Muscle of leg (tissue), 3 donors: ENCODE measurements at regions not wholly inside any gene's neighbourhood (a gene's known extent, or its start where the extent isn't known, plus 50 kb on each side); places are given as distances from the start of the nearest gene placed in this dataset.
A peak's percentile ranks its signal among the peaks of the same experiment; 100 is the strongest.

Source experiments
- DNase-seq: peaks from one replicate; pipeline ENCODE4 v3.0.0; 2013
- H3K27ac ChIP-seq: one replicate; pipeline ENCODE4 v1.5.1; 2013; ENCODE audit warnings: mild to moderate bottlenecking, low read length, control low read depth
- H3K27me3 ChIP-seq: one replicate; pipeline ENCODE4 v1.6.1; 2013; ENCODE audit warnings: low read length; ENCODE audit not compliant: control insufficient read depth, insufficient read depth
- H3K36me3 ChIP-seq: one replicate; pipeline ENCODE4 v1.6.1; 2013; ENCODE audit warnings: low read length; ENCODE audit not compliant: control insufficient read depth, insufficient read depth
- H3K4me1 ChIP-seq: one replicate; pipeline ENCODE4 v1.6.1; 2013; ENCODE audit warnings: low read length; ENCODE audit not compliant: control insufficient read depth, insufficient read depth
- H3K4me3 ChIP-seq: one replicate; pipeline ENCODE4 v1.5.1; 2013; ENCODE audit warnings: low read length, control low read depth
- H3K9me3 ChIP-seq: replicated peaks from 2 replicates; pipeline ENCODE4 v1.6.1; 2013; ENCODE audit warnings: low read depth, low read length; ENCODE audit not compliant: control insufficient read depth
- WGBS: methylation state at CpG from one replicate; pipeline ENCODE4 v1.1.5; 2013; ENCODE audit warnings: missing lambda C conversion rate; ENCODE audit not compliant: insufficient coverage; 5-methylcytosine and 5-hydroxymethylcytosine counted together

- no peak overlapping the region for H3K4me3 ChIP-seq
- H3K27me3 ChIP-seq: no peaks in the 10 kb centered on the region
- DNase-seq: no peak
- 92% methylated on average over 11 of the region's 12 CpGs for WGBS
- H3K4me1 ChIP-seq: no peaks in the 10 kb centered on the region
- peaks cover 8% of the 10 kb centered on the region for H3K9me3 ChIP-seq
- H3K27ac ChIP-seq: no peak overlapping the region
- H3K36me3 ChIP-seq: no peaks in the 10 kb centered on the region
Observed at GRCh38 chr9:2406252-2406651, 215.3 kb upstream of the VLDLR start.

- no peak for DNase-seq
- peaks cover under 1% of the 10 kb centered on the region for H3K4me1 ChIP-seq
- 63% methylated on average over 6 of the region's 7 CpGs for WGBS
- no peaks in the 10 kb centered on the region for H3K27me3 ChIP-seq
- H3K36me3 ChIP-seq: no peaks in the 10 kb centered on the region
- no peak overlapping the region for H3K4me3 ChIP-seq
- H3K9me3 ChIP-seq: peaks cover 8% of the 10 kb centered on the region
- H3K27ac ChIP-seq: no peak overlapping the region
Observed at GRCh38 chr9:2407450-2407849, 214.1 kb upstream of the VLDLR start.

GRCh38 chr9:2411459-2412215, 209.9 kb upstream of the VLDLR start:
- H3K27me3 ChIP-seq: no peaks in the 10 kb centered on the region
- no peak for DNase-seq
- no CpG with 5 or more reads among the region's 8 CpGs for WGBS
- no peaks in the 10 kb centered on the region for H3K36me3 ChIP-seq
- H3K4me3 ChIP-seq: no peak overlapping the region
- H3K27ac ChIP-seq: no peak overlapping the region
- no peaks in the 10 kb centered on the region for H3K9me3 ChIP-seq
- H3K4me1 ChIP-seq: peaks cover 8% of the 10 kb centered on the region

- 20% methylated on average over 3 of the region's 4 CpGs for WGBS
- peak overlapping the region; percentile 69 for H3K27ac ChIP-seq
Observed at GRCh38 chr9:2413160-2413805, 208.3 kb upstream of the VLDLR start.

GRCh38 chr9:2414465-2414864, 207.1 kb upstream of the VLDLR start:
- Histone ChIP-seq H3K27ac (no peak overlapping the region), H3K9me3 (no peaks in the 10 kb centered on the region), H3K27me3 (no peaks in the 10 kb centered on the region), H3K4me3 (no peak overlapping the region), H3K4me1 (peaks cover 19% of the 10 kb centered on the region), H3K36me3 (no peaks in the 10 kb centered on the region)
- DNase-seq: no peak
- 83% methylated on average over 1 of the region's 2 CpGs for WGBS

More at GRCh38 chr9:2413160-2413805, 208.3 kb upstream of the VLDLR start:
- Histone ChIP-seq H3K27me3 (no peaks in the 10 kb centered on the region), H3K4me3 (no peak overlapping the region), H3K4me1 (peaks cover 10% of the 10 kb centered on the region), H3K36me3 (no peaks in the 10 kb centered on the region), H3K9me3 (no peaks in the 10 kb centered on the region)
- peak; percentile 93 for DNase-seq

- Histone ChIP-seq H3K9me3 (no peaks in the 10 kb centered on the region), H3K27ac (no peak overlapping the region), H3K27me3 (no peaks in the 10 kb centered on the region), H3K36me3 (no peaks in the 10 kb centered on the region), H3K4me3 (no peak overlapping the region), H3K4me1 (peaks cover 19% of the 10 kb centered on the region)
- no peak for DNase-seq
- WGBS: 100% methylated on average over 2 of the region's 6 CpGs
Observed at GRCh38 chr9:2415326-2415725, 206.3 kb upstream of the VLDLR start.

GRCh38 chr9:2417730-2418129, 203.9 kb upstream of the VLDLR start:
- Histone ChIP-seq H3K9me3 (no peaks in the 10 kb centered on the region), H3K36me3 (no peaks in the 10 kb centered on the region), H3K4me1 (peaks cover 16% of the 10 kb centered on the region), H3K27me3 (no peaks in the 10 kb centered on the region), H3K27ac (no peak overlapping the region), H3K4me3 (no peak overlapping the region)
- WGBS: 80% methylated on average over 1 of the region's 4 CpGs
- DNase-seq: no peak

GRCh38 chr9:2418619-2419018, 203.0 kb upstream of the VLDLR start:
- DNase-seq: peak; percentile 93
- H3K36me3 ChIP-seq: no peaks in the 10 kb centered on the region
- H3K27me3 ChIP-seq: no peaks in the 10 kb centered on the region
- no peak overlapping the region for H3K4me3 ChIP-seq
- peaks cover 11% of the 10 kb centered on the region for H3K4me1 ChIP-seq
- peak overlapping the region; percentile 80 for H3K27ac ChIP-seq
- no peaks in the 10 kb centered on the region for H3K9me3 ChIP-seq
- 9% methylated on average over 1 of the region's 2 CpGs for WGBS

GRCh38 chr9:2419347-2419746, 202.2 kb upstream of the VLDLR start:
- H3K9me3 ChIP-seq: no peaks in the 10 kb centered on the region
- peaks cover 10% of the 10 kb centered on the region for H3K4me1 ChIP-seq
- H3K36me3 ChIP-seq: no peaks in the 10 kb centered on the region
- H3K27ac ChIP-seq: peak overlapping the region; percentile 80
- no peak overlapping the region for H3K4me3 ChIP-seq
- DNase-seq: peak; percentile 65
- 11% methylated on average over 1 of the region's 2 CpGs for WGBS
- H3K27me3 ChIP-seq: no peaks in the 10 kb centered on the region

GRCh38 chr9:2420543-2420942, 201.0 kb upstream of the VLDLR start:
- 70% methylated on average over 3 of the region's 3 CpGs for WGBS
- DNase-seq: no peak
- Histone ChIP-seq H3K36me3 (no peaks in the 10 kb centered on the region), H3K27me3 (no peaks in the 10 kb centered on the region), H3K4me3 (no peak overlapping the region), H3K27ac (no peak overlapping the region), H3K9me3 (no peaks in the 10 kb centered on the region), H3K4me1 (peaks cover 10% of the 10 kb centered on the region)
